IMR-90 (cell line): ENCODE measurements at regions not wholly inside any gene's neighbourhood (a gene's known extent, or its start where the extent isn't known, plus 50 kb on each side); places are given as distances from the start of the nearest gene placed in this dataset.

Source experiments
- ATAC-seq: fragments of 200-7000 bp; cut with Tn5 transposase; 2 replicates; pipeline ENCODE4 v1.9.1; 2020; ENCODE audit warnings: low read depth, mild to moderate bottlenecking, moderate library complexity
- BruUV-seq: library from RNA; stranded (reverse); fragments of 400-500 nt; replicated peaks from 2 replicates; lab custom pipeline; 2021; lab: Mats Ljungman, UMichigan
- CTCF ChIA-PET: fragments of 300-600 bp; formaldehyde crosslinking; extraction: SDS; loops from one replicate; lab custom pipeline; 2021; ENCODE audit warnings: antibody characterized with exemption; lab: Yijun Ruan, JAX
- POLR2A ChIA-PET: fragments of 300-600 bp; sonication (Branson Sonifier 250); formaldehyde crosslinking; loops from one replicate; lab custom pipeline; 2022; ENCODE audit warnings: antibody characterized with exemption; ENCODE audit not compliant: unreplicated experiment; lab: Charles Lee
- DNase-seq: peaks from one replicate; pipeline ENCODE4 v3.0.0; 2013
- H2AFZ ChIP-seq: replicated peaks from 2 replicates; pipeline ENCODE3; 2013; ENCODE audit warnings: low read length, mild to moderate bottlenecking; ENCODE audit not compliant: poor library complexity
- H2AK5ac ChIP-seq: 2 replicates; pipeline ENCODE4 v1.6.1; 2013; ENCODE audit warnings: low read depth, low read length, inconsistent platforms
- H2AK9ac ChIP-seq: replicated peaks from 2 replicates; pipeline ENCODE3; 2013; ENCODE audit warnings: mild to moderate bottlenecking, low read depth, low read length, moderate library complexity; ENCODE audit not compliant: poor library complexity
- H2BK120ac ChIP-seq: 2 replicates; pipeline ENCODE4 v1.6.1; 2013; ENCODE audit warnings: low read depth, low read length, inconsistent platforms
- H2BK15ac ChIP-seq: 3 replicates; pipeline ENCODE4 v1.6.1; 2013; ENCODE audit warnings: low read depth, low read length, inconsistent platforms
- H2BK20ac ChIP-seq: 2 replicates; pipeline ENCODE4 v1.6.1; 2013; ENCODE audit warnings: low read depth, mild to moderate bottlenecking, inconsistent platforms, low read length, moderate library complexity
- H2BK5ac ChIP-seq: 2 replicates; pipeline ENCODE4 v1.6.1; 2013; ENCODE audit warnings: mild to moderate bottlenecking, low read depth, low read length, inconsistent platforms; ENCODE audit not compliant: poor library complexity, severe bottlenecking
- H3K14ac ChIP-seq: replicated peaks from 2 replicates; pipeline ENCODE4 v1.6.1; 2013; ENCODE audit warnings: low read depth, low read length, inconsistent platforms
- H3K18ac ChIP-seq: 2 replicates; pipeline ENCODE4 v1.6.1; 2013; ENCODE audit warnings: low read depth, low read length, control low read depth
- H3K23ac ChIP-seq: 2 replicates; pipeline ENCODE4 v1.6.1; 2013; ENCODE audit warnings: low read depth, low read length, inconsistent platforms
- H3K27ac ChIP-seq: 2 replicates; pipeline ENCODE4 v1.5.1; 2013; ENCODE audit warnings: mild to moderate bottlenecking, control low read depth, low read length; ENCODE audit not compliant: insufficient read depth
- H3K27me3 ChIP-seq: 2 replicates; pipeline ENCODE4 v1.6.1; 2013; ENCODE audit warnings: low read length; ENCODE audit not compliant: control insufficient read depth, insufficient read depth
- H3K36me3 ChIP-seq: 2 replicates; pipeline ENCODE4 v1.6.1; 2013; ENCODE audit warnings: low read length, mixed read lengths; ENCODE audit not compliant: control insufficient read depth, insufficient read depth
- H3K4ac ChIP-seq: 2 replicates; pipeline ENCODE4 v1.6.1; 2013; ENCODE audit warnings: low read depth, low read length, inconsistent platforms
- H3K4me1 ChIP-seq: 2 replicates; pipeline ENCODE4 v1.6.1; 2013; ENCODE audit warnings: low read length, mixed read lengths; ENCODE audit not compliant: control insufficient read depth, insufficient read depth
- H3K4me2 ChIP-seq: 2 replicates; pipeline ENCODE4 v1.6.1; 2013; ENCODE audit warnings: low read depth, mild to moderate bottlenecking, control low read depth, low read length, moderate library complexity
- H3K4me3 ChIP-seq: 2 replicates; pipeline ENCODE4 v1.5.1; 2013; ENCODE audit warnings: low read depth, mild to moderate bottlenecking, control low read depth, low read length, moderate library complexity; ENCODE audit not compliant: insufficient read depth
- H3K56ac ChIP-seq: 2 replicates; pipeline ENCODE4 v1.6.1; 2013; ENCODE audit warnings: low read length, inconsistent platforms; ENCODE audit not compliant: insufficient read depth; ENCODE audit errors: extremely low read depth
- H3K79me1 ChIP-seq, 2 experiments: 2 replicates each; pipeline ENCODE4 v1.6.1; 2013; ENCODE audit warnings: low read length in 2 of 2, inconsistent platforms in 1 of 2, low read depth in 1 of 2
- H3K9ac ChIP-seq: 2 replicates; pipeline ENCODE4 v1.6.1; 2013; ENCODE audit warnings: low read depth, low read length, control low read depth
- H3K9me1 ChIP-seq: 2 replicates; pipeline ENCODE4 v1.6.1; 2013; ENCODE audit warnings: low read length, inconsistent platforms; ENCODE audit not compliant: insufficient read depth
- H3K9me3 ChIP-seq: 2 replicates; pipeline ENCODE4 v1.6.1; 2013; ENCODE audit warnings: low read length; ENCODE audit not compliant: control insufficient read depth, insufficient read depth
- H4K20me1 ChIP-seq: 2 replicates; pipeline ENCODE4 v1.6.1; 2013; ENCODE audit warnings: low read length, inconsistent platforms; ENCODE audit not compliant: insufficient read depth
- H4K5ac ChIP-seq: 2 replicates; pipeline ENCODE4 v1.6.1; 2013; ENCODE audit warnings: mild to moderate bottlenecking, low read depth, low read length, control low read depth
- H4K8ac ChIP-seq, 2 experiments: 2 replicates each; pipeline ENCODE4 v1.6.1; 2013; ENCODE audit warnings: low read depth in 2 of 2, low read length in 2 of 2, control low read depth in 1 of 2, inconsistent platforms in 1 of 2
- H4K91ac ChIP-seq: 2 replicates; pipeline ENCODE4 v1.6.1; 2013; ENCODE audit warnings: low read depth, low read length, inconsistent platforms; ENCODE audit not compliant: insufficient read depth
- MAFK ChIP-seq: IDR thresholded peaks from 2 replicates; pipeline ENCODE4 v1.6.1; 2012; ENCODE audit warnings: low read depth, low read length, improper control_type of control experiment
- MAZ ChIP-seq: IDR thresholded peaks from 2 replicates; pipeline ENCODE4 v1.6.1; 2012; ENCODE audit warnings: low read depth, mild to moderate bottlenecking, low read length, improper control_type of control experiment, moderate library complexity, borderline replicate concordance
- MXI1 ChIP-seq: IDR thresholded peaks from 2 replicates; pipeline ENCODE4 v1.6.1; 2012; ENCODE audit warnings: low read depth, mild to moderate bottlenecking, low read length, moderate library complexity, borderline replicate concordance
- POLR2A ChIP-seq: IDR thresholded peaks from 2 replicates; pipeline ENCODE4 v1.6.1; 2012; ENCODE audit warnings: mild to moderate bottlenecking, low read depth, low read length
- SMC3 ChIP-seq: fragments of 150-350 bp; IDR thresholded peaks from 2 replicates; pipeline ENCODE4 v1.6.1; 2016; ENCODE audit warnings: low read depth, mild to moderate bottlenecking, antibody characterized with exemption, low read length, moderate library complexity
- WGBS, 2 experiments: methylation state at CpG; one replicate each; pipeline versions ENCODE4 v1.1.5 to v1.1.7; 2013; ENCODE audit warnings: missing lambda C conversion rate in 2 of 2; ENCODE audit not compliant: insufficient read length in 1 of 2; ENCODE audit errors: extremely low coverage in 2 of 2; 5-methylcytosine and 5-hydroxymethylcytosine counted together
- dilution Hi-C: fragments of 300-500 bp; cut with HindIII; formaldehyde crosslinking; loops from one replicate; pipeline ENCODE4 v1.14.3; 2018; ENCODE audit warnings: low sequenced_read_pairs; ENCODE audit not compliant: unreplicated experiment
- in situ Hi-C: fragments of 300-500 bp; cut with MboI; formaldehyde crosslinking; loops from 3 replicates; pipeline ENCODE4 v1.14.3; 2019; ENCODE audit warnings: low sequenced_read_pairs, inconsistent platforms, mixed read lengths
- intact Hi-C: fragments of 100-400 bp; cut with micrococcal nuclease; formaldehyde crosslinking; loops from 2 replicates; pipeline ENCODE4 v1.10.0; 2022

GRCh38 chr13:111505175-111505777 lies 184.8 kb downstream of the TEX29 start:
- ChIA-PET POLR2A (no interaction called here), CTCF (no interaction called here)
- Histone ChIP-seq H2AK5ac (no peak overlapping the region), H3K4me3 (no peak overlapping the region), H3K4me2 (no peak overlapping the region), H3K4ac (no peak overlapping the region), H2BK20ac (no peak overlapping the region), H2BK15ac (no peak overlapping the region), H3K23ac (no peak overlapping the region), H4K5ac (no peak overlapping the region), H3K9ac (no peak overlapping the region), H2AK9ac (no peak overlapping the region), H4K20me1 (no peaks in the 10 kb centered on the region), H3K56ac (no peak overlapping the region), H2BK5ac (no peak overlapping the region), H3K79me1 (no peaks in the 10 kb centered on the region), H3K9me1 (no peaks in the 10 kb centered on the region), H3K36me3 (no peaks in the 10 kb centered on the region), H3K14ac (no peak overlapping the region), H3K4me1 (no peaks in the 10 kb centered on the region), H3K9me3 (peaks cover 35% of the 10 kb centered on the region), H4K8ac (no peak overlapping the region), H3K18ac (no peak overlapping the region), H2BK120ac (no peak overlapping the region), H4K91ac (no peak overlapping the region), H3K27me3 (no peaks in the 10 kb centered on the region), H3K27ac (no peak overlapping the region), H2AFZ (no peak overlapping the region)
- TF ChIP-seq SMC3 (no peak), POLR2A (no peak), MAZ (no peak), MAFK (no peak), MXI1 (no peak)
- dilution Hi-C loops = no loop called here
- no peak for ATAC-seq
- WGBS, 2 experiments = 53% methylated on average over 6 of the region's 20 CpGs; no CpG with 5 or more reads in 1 of the 2 experiments
- intact Hi-C loops = no loop called here
- in situ Hi-C loops = no loop called here
- DNase-seq = no peak
- no TSS peak for BruUV-seq
